ENCODE measurements at regions not wholly inside any gene's neighbourhood (a gene's known extent, or its start where the extent isn't known, plus 50 kb on each side); places are given as distances from the start of the nearest gene placed in this dataset.

- intact Hi-C loops (cut with DNase I) = no loop called here
- no peak for DNase-seq (ENCODE audit: missing footprints)
- ATAC-seq = no peak
These were observed 1127.8 kb downstream of the DTWD2 start for GRCh38 chr5:117860550-117860949.

GRCh38 chr5:117859176-117859575 lies 1129.2 kb downstream of the DTWD2 start:
- intact Hi-C loops (cut with DNase I) = no loop called here
- ATAC-seq (no peak), DNase-seq (ENCODE audit: missing footprints) (no peak)

DNA sequence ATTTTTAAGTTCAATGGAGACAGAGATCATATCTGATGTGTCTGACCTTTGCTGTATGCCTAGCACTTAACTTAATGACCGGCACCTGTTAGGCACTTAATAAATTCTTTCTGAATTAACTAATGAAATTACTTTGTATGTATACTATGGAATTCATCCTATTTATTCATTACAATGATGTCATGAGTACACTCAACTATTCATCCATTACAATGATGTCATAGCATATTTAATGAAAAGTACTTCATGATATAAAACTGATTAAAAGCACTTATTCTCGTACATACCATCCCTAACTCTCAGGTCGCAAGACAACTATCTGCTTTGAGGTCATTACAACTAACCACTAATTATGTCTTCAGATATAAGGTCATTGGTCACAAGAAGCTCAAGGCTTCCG lies 1131.6 kb downstream of the DTWD2 start:
- intact Hi-C loops (cut with DNase I) = no loop called here
- DNase-seq (ENCODE audit: missing footprints) (no peak), ATAC-seq (no peak)

DNA sequence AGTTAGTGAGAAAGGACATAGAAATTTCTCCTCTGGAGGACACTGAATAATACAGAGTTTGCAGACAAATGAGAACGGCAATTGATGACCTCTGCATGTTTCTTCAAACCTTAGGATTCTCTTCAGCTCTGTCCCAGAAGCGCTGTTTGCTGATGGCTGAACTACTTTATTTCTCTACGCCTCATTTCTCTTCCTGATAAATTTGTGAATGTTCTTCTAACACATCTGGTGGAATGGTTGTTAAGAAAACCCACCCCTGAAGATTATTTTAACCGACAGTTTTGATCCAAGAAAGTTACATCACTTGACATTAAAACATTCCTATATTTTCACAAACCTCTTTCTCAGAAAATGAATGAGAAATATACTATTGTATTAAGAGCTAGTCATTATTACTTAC lies 1150.6 kb downstream of the DTWD2 start:
- no peak for DNase-seq (ENCODE audit: missing footprints)
- no peak for ATAC-seq
- intact Hi-C loops (cut with DNase I) = no loop called here

GRCh38 chr5:117833691-117834090 lies 1154.7 kb downstream of the DTWD2 start:
- DNase-seq (ENCODE audit: missing footprints) = peak; percentile 53
- intact Hi-C loops (cut with DNase I) = no loop called here
- ATAC-seq = no peak

- DNase-seq (ENCODE audit: missing footprints) (no peak), ATAC-seq (no peak)
- intact Hi-C loops (cut with DNase I) = no loop called here
These were observed 1158.7 kb downstream of the DTWD2 start for GRCh38 chr5:117829646-117830045.

DNA sequence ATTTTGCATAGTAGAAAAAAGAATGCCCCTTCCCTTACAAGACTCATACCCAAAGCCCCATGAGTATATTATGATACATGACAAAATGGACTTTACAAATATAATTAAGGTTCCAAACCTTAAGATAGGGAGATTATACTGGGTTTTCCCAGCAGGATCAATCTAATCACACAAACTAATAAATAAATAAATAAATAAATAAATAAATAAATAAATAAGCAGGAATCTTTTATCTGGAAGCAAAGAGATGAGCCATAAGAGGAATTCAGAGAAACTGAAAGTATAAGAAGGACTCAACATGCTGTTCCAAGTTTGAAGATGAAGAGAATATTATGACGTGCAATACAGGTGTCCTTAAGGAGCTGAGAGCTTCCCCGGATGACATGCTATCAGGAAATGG lies 1174.5 kb downstream of the DTWD2 start:
- DNase-seq (ENCODE audit: missing footprints) (no peak), ATAC-seq (no peak)
- intact Hi-C loops (cut with DNase I) = no loop called here

GRCh38 chr5:117812861-117813260 lies 1175.5 kb downstream of the DTWD2 start:
- intact Hi-C loops (cut with DNase I) = no loop called here

GRCh38 chr5:117809251-117809650 lies 1179.1 kb downstream of the DTWD2 start:
- ATAC-seq = no peak
- intact Hi-C loops (cut with DNase I) = no loop called here
- DNase-seq (ENCODE audit: missing footprints) = no peak

More at GRCh38 chr5:117812861-117813260, 1175.5 kb downstream of the DTWD2 start:
- no peak for ATAC-seq
- DNase-seq (ENCODE audit: missing footprints) = no peak

- intact Hi-C loops (cut with DNase I) = no loop called here
These were observed 1183.3 kb downstream of the DTWD2 start for GRCh38 chr5:117805058-117805457.

GRCh38 chr5:117803533-117803932 lies 1184.8 kb downstream of the DTWD2 start:
- DNase-seq (ENCODE audit: missing footprints) (no peak), ATAC-seq (no peak)
- intact Hi-C loops (cut with DNase I) = no loop called here

More at GRCh38 chr5:117805058-117805457, 1183.3 kb downstream of the DTWD2 start:
- DNase-seq (ENCODE audit: missing footprints) = no peak
- no peak for ATAC-seq

DNA sequence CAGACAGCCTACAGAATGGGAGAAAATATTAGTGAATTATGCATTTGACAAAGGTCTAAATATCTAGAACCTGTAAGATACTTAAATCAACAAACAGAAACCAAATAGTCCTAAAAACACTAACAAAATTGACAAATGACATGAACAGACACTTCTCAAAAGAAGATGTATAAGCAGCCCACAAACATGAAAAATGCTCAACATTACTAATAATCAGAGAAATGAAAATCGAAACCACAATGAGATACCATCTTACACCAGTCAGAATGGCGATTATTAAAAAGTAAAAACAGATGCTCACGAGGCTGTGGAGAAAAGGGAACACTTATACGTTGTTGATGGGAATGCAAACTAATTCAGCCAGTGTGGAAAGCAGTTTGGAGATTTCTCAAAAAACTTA lies 1186.8 kb downstream of the DTWD2 start:
- no peak for ATAC-seq
- intact Hi-C loops (cut with DNase I) = no loop called here
- no peak for DNase-seq (ENCODE audit: missing footprints)

GRCh38 chr5:117800261-117800660 lies 1188.1 kb downstream of the DTWD2 start:
- DNase-seq (ENCODE audit: missing footprints) = no peak
- intact Hi-C loops (cut with DNase I) = no loop called here
- peak; percentile 62 for ATAC-seq

GRCh38 chr5:117794847-117795246 lies 1193.5 kb downstream of the DTWD2 start:
- ATAC-seq = no peak
- intact Hi-C loops (cut with DNase I) = no loop called here
- DNase-seq (ENCODE audit: missing footprints) = no peak

- no peak for ATAC-seq
- DNase-seq (ENCODE audit: missing footprints) = no peak
- intact Hi-C loops (cut with DNase I) = no loop called here
These were observed 1194.4 kb downstream of the DTWD2 start for GRCh38 chr5:117793963-117794362.

GRCh38 chr5:117792476-117792875 lies 1195.9 kb downstream of the DTWD2 start:
- ATAC-seq = no peak
- no peak for DNase-seq (ENCODE audit: missing footprints)
- intact Hi-C loops (cut with DNase I) = no loop called here

DNA sequence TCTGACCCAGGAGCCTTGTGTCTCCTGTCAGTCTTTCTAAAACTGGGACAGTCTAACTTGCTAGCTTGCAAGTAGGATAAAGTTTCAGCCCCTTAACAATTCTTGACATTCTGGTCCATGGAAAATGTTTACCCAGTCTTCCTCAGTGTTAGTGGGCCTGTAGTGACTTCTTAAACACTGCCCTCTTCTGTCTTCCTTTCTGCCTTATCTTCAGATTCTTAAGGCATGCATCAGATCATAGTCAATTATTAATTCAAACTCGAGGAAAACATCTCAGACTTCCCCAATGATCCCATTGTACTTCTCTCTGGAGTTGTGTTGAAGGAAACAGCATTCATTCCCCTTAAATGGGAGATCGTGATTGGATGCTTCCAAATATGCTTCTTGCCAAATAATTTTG lies 1199.8 kb downstream of the DTWD2 start:
- intact Hi-C loops (cut with DNase I) = no loop called here
- ATAC-seq (no peak), DNase-seq (ENCODE audit: missing footprints) (no peak)

- ATAC-seq (no peak), DNase-seq (ENCODE audit: missing footprints) (no peak)
- intact Hi-C loops (cut with DNase I) = no loop called here
These were observed 1204.5 kb upstream of the SEMA6A start for GRCh38 chr5:117779171-117779570.

- intact Hi-C loops (cut with DNase I) = no loop called here
- DNase-seq (ENCODE audit: missing footprints) (no peak), ATAC-seq (no peak)
These were observed 1202.4 kb upstream of the SEMA6A start for GRCh38 chr5:117776977-117777376.

DNA sequence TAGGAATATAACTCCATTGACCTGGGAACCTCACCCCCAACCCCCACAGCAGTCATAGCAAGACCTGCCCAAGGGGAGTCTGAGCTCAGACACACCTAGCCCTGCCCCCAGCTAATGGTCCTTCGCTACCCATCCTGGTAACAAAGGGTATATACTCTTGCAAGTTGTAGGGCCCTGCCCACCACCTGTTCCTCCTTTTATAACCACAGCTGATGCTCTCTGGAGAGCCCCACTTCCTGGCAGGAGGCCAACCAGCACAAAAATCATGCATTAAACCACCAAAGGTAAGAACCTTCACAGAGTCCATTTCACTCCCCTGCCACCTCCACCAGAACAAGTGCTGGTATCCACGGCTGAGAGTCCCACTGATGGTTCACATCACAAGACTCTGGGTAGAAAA lies 1195.3 kb upstream of the SEMA6A start:
- intact Hi-C loops (cut with DNase I) = no loop called here
- no peak for DNase-seq (ENCODE audit: missing footprints)
- no peak for ATAC-seq

DNA sequence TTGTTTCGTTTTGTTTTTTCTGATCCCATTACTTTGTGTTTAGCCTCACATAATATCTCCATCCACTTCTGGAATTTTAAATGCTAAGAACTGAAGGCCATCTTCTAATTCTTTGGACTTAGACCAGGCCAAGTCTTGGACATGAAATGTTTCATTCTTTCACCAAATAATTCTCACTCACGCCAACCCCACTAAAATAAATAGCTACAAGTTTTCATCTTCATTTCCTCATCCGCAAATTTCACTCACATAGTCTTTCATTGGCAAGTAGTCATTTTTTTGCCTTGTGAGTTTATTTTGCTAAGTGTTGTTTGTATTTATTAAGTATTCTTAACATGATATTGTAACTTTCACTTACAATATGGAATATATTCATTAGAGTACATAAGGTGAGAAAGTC lies 1188.6 kb upstream of the SEMA6A start:
- no peak for DNase-seq (ENCODE audit: missing footprints)
- no peak for ATAC-seq
- intact Hi-C loops (cut with DNase I) = no loop called here

- DNase-seq (ENCODE audit: missing footprints) = no peak
- intact Hi-C loops (cut with DNase I) = no loop called here
- ATAC-seq = no peak
These were observed 1186.6 kb upstream of the SEMA6A start for GRCh38 chr5:117761186-117761585.
